ENCODE measurements at regions not wholly inside any gene's neighbourhood (a gene's known extent, or its start where the extent isn't known, plus 50 kb on each side); places are given as distances from the start of the nearest gene placed in this dataset.

DNA sequence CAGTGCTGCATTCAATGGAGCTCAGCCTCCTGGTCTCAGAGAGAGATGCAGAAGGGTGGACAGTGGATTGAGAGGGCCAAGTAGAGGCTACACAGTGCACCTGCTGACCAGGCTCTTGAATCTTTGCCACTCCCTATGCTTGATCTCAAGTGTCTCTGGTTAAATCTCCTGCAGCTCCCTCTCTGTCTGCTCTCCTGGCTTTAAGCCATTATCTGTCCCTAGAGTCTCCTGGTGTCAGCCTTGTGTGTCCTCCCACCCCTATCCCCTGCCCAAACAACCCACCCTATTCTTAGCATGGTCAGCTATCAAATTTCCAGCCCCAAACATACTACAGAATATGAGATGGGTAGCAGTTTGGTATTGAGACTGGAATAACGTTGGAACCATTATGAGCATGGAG is 479.3 kb upstream of the CELF2 start:
- DNase-seq: no peak
- Histone ChIP-seq H3K27me3 (no peaks in the 10 kb centered on the region), H3K9me3 (no peaks in the 10 kb centered on the region), H3K4me3 (no peak overlapping the region), H3K36me3 (no peaks in the 10 kb centered on the region)

- H3K27me3 ChIP-seq: no peaks in the 10 kb centered on the region
- H3K4me3 ChIP-seq: no peak overlapping the region
- H3K36me3 ChIP-seq: no peaks in the 10 kb centered on the region
- no peak for DNase-seq
- H3K9me3 ChIP-seq: no peaks in the 10 kb centered on the region
Measured at GRCh38 chr10:10540398-10540797, 477.3 kb upstream of the CELF2 start.

DNA sequence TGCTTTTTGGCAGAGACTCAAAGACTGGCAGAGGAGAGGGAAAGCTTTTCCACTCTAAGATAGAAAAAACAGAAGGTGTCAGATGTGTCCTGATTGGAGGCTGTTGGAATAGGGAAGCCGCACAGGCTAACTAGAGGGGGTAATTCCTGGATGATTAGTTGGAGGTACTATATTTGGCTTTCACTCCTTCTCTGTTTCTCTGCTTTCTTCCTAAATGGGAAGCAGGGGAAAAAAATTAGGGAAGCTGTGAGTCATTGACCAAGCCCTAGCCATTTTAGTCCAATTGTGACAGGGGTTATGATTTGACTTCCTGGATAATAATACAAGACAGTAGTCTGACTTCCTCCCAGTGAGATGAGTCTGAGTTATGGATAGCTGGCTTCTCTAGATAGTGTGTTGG is 475.2 kb upstream of the CELF2 start:
- H3K4me3 ChIP-seq: no peak overlapping the region
- DNase-seq: no peak
- no peaks in the 10 kb centered on the region for H3K27me3 ChIP-seq
- H3K9me3 ChIP-seq: no peaks in the 10 kb centered on the region
- no peaks in the 10 kb centered on the region for H3K36me3 ChIP-seq

- Histone ChIP-seq H3K4me3 (no peak overlapping the region), H3K36me3 (no peaks in the 10 kb centered on the region), H3K9me3 (no peaks in the 10 kb centered on the region), H3K27me3 (no peaks in the 10 kb centered on the region)
- no peak for DNase-seq
Measured at GRCh38 chr10:10544890-10545289, 472.8 kb upstream of the CELF2 start.

DNA sequence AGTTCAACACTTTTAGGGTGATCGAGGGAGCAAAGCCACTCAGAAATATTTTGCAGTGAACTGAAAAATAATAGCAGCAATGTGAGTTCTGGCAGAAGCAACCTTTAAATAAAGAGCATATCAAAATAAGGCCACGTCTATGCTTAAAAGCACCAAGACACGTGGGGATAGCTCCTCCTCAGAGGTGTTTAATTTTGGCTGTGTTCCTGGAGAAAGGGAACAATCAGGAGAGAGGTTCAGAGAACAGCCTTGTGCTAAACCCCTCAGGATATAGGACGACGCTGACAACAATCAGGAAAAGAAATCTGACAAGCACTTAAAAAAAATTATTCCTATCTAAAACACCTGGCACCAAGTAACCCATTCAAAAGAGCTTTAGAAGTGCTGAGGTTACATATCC is 471.9 kb upstream of the CELF2 start:
- no peak for DNase-seq
- H3K9me3 ChIP-seq: no peaks in the 10 kb centered on the region
- no peak overlapping the region for H3K4me3 ChIP-seq

GRCh38 chr10:10551596-10552301 is 465.9 kb upstream of the CELF2 start:
- Histone ChIP-seq H3K9me3 (no peaks in the 10 kb centered on the region), H3K27me3 (no peaks in the 10 kb centered on the region), H3K36me3 (no peaks in the 10 kb centered on the region), H3K4me3 (no peak overlapping the region)
- DNase-seq: no peak

More for the DNA sequence above, 471.9 kb upstream of the CELF2 start:
- H3K27me3 ChIP-seq: no peaks in the 10 kb centered on the region
- no peaks in the 10 kb centered on the region for H3K36me3 ChIP-seq

GRCh38 chr10:10552948-10553347 is 464.7 kb upstream of the CELF2 start:
- Histone ChIP-seq H3K4me3 (no peak overlapping the region), H3K9me3 (no peaks in the 10 kb centered on the region), H3K36me3 (no peaks in the 10 kb centered on the region), H3K27me3 (no peaks in the 10 kb centered on the region)
- no peak for DNase-seq

DNA sequence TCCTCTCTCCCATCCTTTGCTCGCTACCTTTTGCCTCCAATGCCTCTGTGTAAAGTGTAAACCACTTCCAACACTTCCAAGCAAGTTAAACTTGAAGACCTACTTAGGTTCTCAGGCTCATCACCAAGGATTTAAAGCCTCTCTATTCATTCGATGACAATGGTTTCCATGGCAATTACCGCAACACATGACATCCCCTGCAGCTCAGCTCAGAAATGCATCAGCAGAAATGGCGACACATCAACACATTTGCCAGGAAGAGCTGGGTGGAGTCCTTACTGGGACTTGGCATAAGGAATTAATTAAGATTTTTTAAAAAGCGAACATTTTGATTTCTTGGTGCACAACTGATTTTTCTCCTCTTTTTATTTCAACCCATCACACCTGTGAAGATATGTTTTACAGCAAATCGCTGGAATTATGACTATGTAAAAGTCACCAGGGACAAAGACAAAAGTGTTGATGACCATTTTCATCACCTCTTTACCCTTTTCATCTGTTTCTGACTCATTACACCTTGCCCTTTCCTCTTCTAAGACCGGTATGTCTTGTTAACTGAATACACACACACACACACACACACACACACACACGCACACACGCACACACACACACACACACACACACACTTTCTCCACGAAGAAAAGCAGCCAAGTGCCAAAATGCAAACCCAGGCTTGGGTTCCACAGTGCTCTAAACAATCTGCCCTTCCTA is 453.4 kb upstream of the CELF2 start:
- no peaks in the 10 kb centered on the region for H3K27me3 ChIP-seq
- peak; percentile 1 for DNase-seq
- H3K9me3 ChIP-seq: no peaks in the 10 kb centered on the region
- no peak overlapping the region for H3K4me3 ChIP-seq
- H3K36me3 ChIP-seq: no peaks in the 10 kb centered on the region

- DNase-seq: no peak
- Histone ChIP-seq H3K27me3 (no peaks in the 10 kb centered on the region), H3K4me3 (no peak overlapping the region)
Measured at GRCh38 chr10:10576937-10577336, 440.7 kb upstream of the CELF2 start.

GRCh38 chr10:10579709-10580108 is 438.0 kb upstream of the CELF2 start:
- Histone ChIP-seq H3K4me3 (no peak overlapping the region), H3K9me3 (no peaks in the 10 kb centered on the region), H3K27me3 (no peaks in the 10 kb centered on the region), H3K36me3 (no peaks in the 10 kb centered on the region)
- DNase-seq: no peak

More at GRCh38 chr10:10576937-10577336, 440.7 kb upstream of the CELF2 start:
- H3K36me3 ChIP-seq: no peaks in the 10 kb centered on the region
- H3K9me3 ChIP-seq: no peaks in the 10 kb centered on the region

DNA sequence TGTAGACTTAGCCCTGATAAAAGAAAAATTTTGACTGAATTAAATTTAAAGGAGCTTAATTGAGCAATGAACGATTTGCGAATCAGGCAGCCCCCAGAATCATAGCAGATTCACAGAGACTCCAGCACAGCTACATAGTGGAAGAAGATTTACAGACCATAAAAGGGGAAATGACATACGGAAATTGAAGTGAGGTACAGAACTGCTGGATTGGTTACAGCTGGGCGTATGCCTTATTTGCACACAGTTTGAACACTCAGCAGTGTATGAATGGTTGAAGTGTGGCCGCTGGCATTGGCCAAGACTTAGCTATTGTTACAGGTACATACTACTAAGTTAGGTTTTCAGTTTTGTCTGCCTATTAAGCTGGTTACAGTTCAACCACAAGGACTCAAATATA is 433.5 kb upstream of the CELF2 start:
- no peak overlapping the region for H3K4me3 ChIP-seq
- H3K27me3 ChIP-seq: no peaks in the 10 kb centered on the region
- DNase-seq: no peak
- no peaks in the 10 kb centered on the region for H3K36me3 ChIP-seq
- no peaks in the 10 kb centered on the region for H3K9me3 ChIP-seq

- no peaks in the 10 kb centered on the region for H3K9me3 ChIP-seq
- no peak for DNase-seq
- H3K27me3 ChIP-seq: no peaks in the 10 kb centered on the region
- no peak overlapping the region for H3K4me3 ChIP-seq
- no peaks in the 10 kb centered on the region for H3K36me3 ChIP-seq
Measured at GRCh38 chr10:10587744-10588393, 429.8 kb upstream of the CELF2 start.

DNA sequence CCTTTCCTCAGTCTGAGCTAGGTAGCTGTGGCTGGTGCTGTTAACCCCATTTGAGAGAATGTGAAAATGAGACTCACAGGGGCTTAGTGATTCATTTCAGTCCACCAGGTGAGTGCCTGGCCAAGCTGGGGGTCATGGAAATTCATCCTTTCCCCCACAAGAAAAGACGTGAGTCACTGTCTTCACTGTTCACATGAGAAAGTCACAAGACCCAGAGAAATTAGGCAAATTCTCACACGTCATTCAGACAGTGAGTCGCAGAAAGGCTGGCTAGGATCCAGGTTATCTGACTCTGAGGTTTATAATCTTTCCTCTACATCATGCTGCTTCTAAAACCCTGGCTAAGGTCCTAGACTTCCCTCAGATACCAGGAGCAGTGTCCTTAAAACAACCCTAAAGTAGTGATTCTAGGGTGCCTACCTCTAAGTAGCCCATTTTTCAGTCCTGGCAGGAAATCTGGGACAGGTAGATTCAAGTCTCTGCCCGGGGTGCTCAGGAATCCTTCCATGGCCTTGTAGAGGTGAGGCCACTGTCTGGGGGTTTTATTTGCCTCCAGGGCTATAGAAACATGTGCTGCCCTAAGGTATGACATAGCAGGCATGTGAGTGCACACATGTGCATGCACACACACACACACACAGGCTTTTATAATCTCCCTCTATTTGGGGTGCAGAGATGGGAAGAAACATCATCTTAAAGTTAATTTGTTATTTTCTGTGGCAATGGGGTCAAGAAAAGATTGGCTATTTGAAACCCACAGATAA is 427.9 kb upstream of the CELF2 start:
- H3K4me3 ChIP-seq: no peak overlapping the region
- H3K9me3 ChIP-seq: no peaks in the 10 kb centered on the region
- no peaks in the 10 kb centered on the region for H3K36me3 ChIP-seq
- DNase-seq: peak; percentile 69
- no peaks in the 10 kb centered on the region for H3K27me3 ChIP-seq

DNA sequence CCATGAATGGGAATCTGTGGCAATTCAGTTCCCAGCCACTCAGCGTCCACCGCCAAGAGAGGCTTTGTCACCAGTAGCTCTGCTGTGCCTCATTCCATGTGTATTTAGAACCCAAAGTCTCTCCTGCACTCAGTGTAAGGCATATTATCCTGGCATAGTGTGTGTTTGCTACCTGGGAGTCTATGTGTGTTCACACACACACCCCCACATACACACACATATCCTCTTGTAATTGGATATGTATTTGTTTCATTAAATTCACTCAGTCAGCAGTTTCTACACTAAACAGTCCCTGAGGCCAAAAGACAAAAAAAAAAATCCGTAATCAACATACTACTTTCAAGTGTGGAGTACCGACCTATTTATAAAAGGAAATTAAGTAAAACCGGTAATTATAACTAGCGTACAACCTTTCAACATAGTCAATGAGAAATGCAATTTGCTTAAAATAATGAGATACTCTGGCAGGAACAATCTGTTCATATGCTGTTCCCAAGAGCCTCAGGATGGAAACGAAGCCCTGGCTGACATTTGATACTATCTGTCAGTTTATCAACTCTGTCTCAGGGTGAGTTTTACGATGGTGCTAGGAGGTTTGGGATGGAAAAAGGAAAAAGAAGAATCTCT is 425.8 kb upstream of the CELF2 start:
- no peaks in the 10 kb centered on the region for H3K36me3 ChIP-seq
- no peak overlapping the region for H3K4me3 ChIP-seq
- H3K9me3 ChIP-seq: no peaks in the 10 kb centered on the region
- H3K27me3 ChIP-seq: no peaks in the 10 kb centered on the region
- no peak for DNase-seq

DNA sequence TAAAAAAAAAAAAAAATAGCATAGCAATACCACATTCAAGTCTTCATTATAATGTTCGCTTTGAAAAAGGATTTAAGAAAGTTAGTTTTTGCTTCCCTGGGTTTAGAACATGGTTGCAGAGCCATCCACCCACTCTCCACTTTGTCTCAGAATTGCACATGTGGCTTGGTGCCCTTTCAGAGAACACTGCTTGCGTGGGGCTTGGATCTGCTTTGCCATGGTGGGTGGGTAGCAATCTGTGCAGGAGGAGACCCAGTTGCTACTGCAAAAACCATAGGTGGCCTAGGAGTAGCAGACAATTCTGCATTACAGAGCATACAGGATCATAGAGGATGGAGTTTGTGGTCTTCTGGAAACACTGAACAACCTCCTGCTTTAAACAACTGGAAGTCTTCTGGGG is 421.4 kb upstream of the CELF2 start:
- no peak for DNase-seq
- Histone ChIP-seq H3K27me3 (no peaks in the 10 kb centered on the region), H3K36me3 (no peaks in the 10 kb centered on the region), H3K4me3 (no peak overlapping the region), H3K9me3 (no peaks in the 10 kb centered on the region)

DNA sequence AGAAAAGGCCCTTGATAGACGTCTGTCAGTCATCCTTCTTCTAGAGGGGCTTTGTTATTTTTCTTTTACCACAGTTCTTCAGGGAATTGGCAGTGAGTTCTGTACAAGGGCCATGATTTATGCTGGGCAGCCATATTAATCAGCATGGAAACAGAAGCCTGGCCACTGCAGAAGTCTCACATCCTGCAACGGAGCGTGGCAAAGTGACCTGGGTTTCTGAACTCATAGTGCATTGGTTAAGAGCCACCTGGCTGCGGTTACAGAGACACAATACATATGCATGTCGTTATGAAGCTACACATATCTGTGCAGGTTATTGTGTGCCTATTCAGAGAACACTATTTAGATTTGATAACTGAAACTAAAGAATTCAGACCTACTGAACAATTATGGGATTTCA is 419.4 kb upstream of the CELF2 start:
- DNase-seq: no peak
- H3K36me3 ChIP-seq: no peaks in the 10 kb centered on the region
- no peaks in the 10 kb centered on the region for H3K27me3 ChIP-seq
- no peak overlapping the region for H3K4me3 ChIP-seq
- no peaks in the 10 kb centered on the region for H3K9me3 ChIP-seq

GRCh38 chr10:10600004-10600403 is 417.7 kb upstream of the CELF2 start:
- Histone ChIP-seq H3K9me3 (no peaks in the 10 kb centered on the region), H3K27me3 (no peaks in the 10 kb centered on the region), H3K4me3 (no peak overlapping the region), H3K36me3 (no peaks in the 10 kb centered on the region)
- no peak for DNase-seq
